ENCODE measurements at regions not wholly inside any gene's neighbourhood (a gene's known extent, or its start where the extent isn't known, plus 50 kb on each side); places are given as distances from the start of the nearest gene placed in this dataset.
"Not testable (repeated sequence)": the region's sequence is repeated elsewhere in the genome, so short reads cannot be mapped to it uniquely, and the experiment has no call there.

GRCh38 chr3:118530350-118530922, 504.2 kb downstream of the IGSF11 start:
- DNase-seq (ENCODE audit: low read depth, low spot score): no peak
- in situ Hi-C loops (cut with HindIII; ENCODE audit: low sequenced_read_pairs): no loop called here
- H3K4me3 ChIP-seq (ENCODE audit: low read depth, low read length): no peak overlapping the region
- TF ChIP-seq CTCF (IDR thresholded peaks at IDR 0.05; ENCODE audit: low read depth, low read length): no peak

GRCh38 chr3:118530927-118531356, 503.7 kb downstream of the IGSF11 start:
- H3K4me3 ChIP-seq (ENCODE audit: low read depth, low read length); DNase-seq (ENCODE audit: low read depth, low spot score); in situ Hi-C loops (cut with HindIII; ENCODE audit: low sequenced_read_pairs): not testable (repeated sequence)

GRCh38 chr3:118531816-118532215, 502.8 kb downstream of the IGSF11 start:
- DNase-seq (ENCODE audit: low read depth, low spot score): no peak
- no peak for TF ChIP-seq CTCF (IDR thresholded peaks at IDR 0.05; ENCODE audit: low read depth, low read length)
- H3K4me3 ChIP-seq (ENCODE audit: low read depth, low read length): no peak overlapping the region
- in situ Hi-C loops (cut with HindIII; ENCODE audit: low sequenced_read_pairs): no loop called here

GRCh38 chr3:118533676-118534075, 501.0 kb downstream of the IGSF11 start:
- no peak for TF ChIP-seq CTCF (IDR thresholded peaks at IDR 0.05; ENCODE audit: low read depth, low read length)
- in situ Hi-C loops (cut with HindIII; ENCODE audit: low sequenced_read_pairs): no loop called here

GRCh38 chr3:118534519-118534918, 500.1 kb downstream of the IGSF11 start:
- in situ Hi-C loops (cut with HindIII; ENCODE audit: low sequenced_read_pairs): no loop called here
- no peak overlapping the region for H3K4me3 ChIP-seq (ENCODE audit: low read depth, low read length)
- DNase-seq (ENCODE audit: low read depth, low spot score): no peak
- no peak for TF ChIP-seq CTCF (IDR thresholded peaks at IDR 0.05; ENCODE audit: low read depth, low read length)

More at GRCh38 chr3:118533676-118534075, 501.0 kb downstream of the IGSF11 start:
- no peak overlapping the region for H3K4me3 ChIP-seq (ENCODE audit: low read depth, low read length)
- no peak for DNase-seq (ENCODE audit: low read depth, low spot score)

GRCh38 chr3:118536764-118537163, 497.9 kb downstream of the IGSF11 start:
- DNase-seq (ENCODE audit: low read depth, low spot score): no peak
- no peak for TF ChIP-seq CTCF (IDR thresholded peaks at IDR 0.05; ENCODE audit: low read depth, low read length)
- no peak overlapping the region for H3K4me3 ChIP-seq (ENCODE audit: low read depth, low read length)
- in situ Hi-C loops (cut with HindIII; ENCODE audit: low sequenced_read_pairs): no loop called here

GRCh38 chr3:118537454-118537853, 497.2 kb downstream of the IGSF11 start:
- no peak overlapping the region for H3K4me3 ChIP-seq (ENCODE audit: low read depth, low read length)
- DNase-seq (ENCODE audit: low read depth, low spot score): no peak
- no peak for TF ChIP-seq CTCF (IDR thresholded peaks at IDR 0.05; ENCODE audit: low read depth, low read length)
- in situ Hi-C loops (cut with HindIII; ENCODE audit: low sequenced_read_pairs): no loop called here

Data from astrocyte of the spinal cord (primary cell).